Hepatocyte (in vitro differentiated cells): ENCODE measurements at regions not wholly inside any gene's neighbourhood (a gene's known extent, or its start where the extent isn't known, plus 50 kb on each side); places are given as distances from the start of the nearest gene placed in this dataset.

Experiments used
- CTCF ChIP-seq: fragments of 200-600 bp; sonication (generic); IDR thresholded peaks from 2 replicates; pipeline ENCODE4 v1.5.1; 2016; ENCODE audit warnings: antibody characterized with exemption, mild to moderate bottlenecking; ENCODE audit not compliant: poor library complexity
- EZH2 ChIP-seq: fragments of 200-600 bp; sonication (generic); IDR thresholded peaks from 2 replicates; pipeline ENCODE4 v1.6.1; 2016; ENCODE audit warnings: antibody characterized with exemption, mild to moderate bottlenecking, borderline replicate concordance
- EZH2phosphoT487 ChIP-seq: fragments of 200-600 bp; sonication (generic); IDR thresholded peaks from one replicate; pipeline ENCODE4 v1.6.1; 2018; ENCODE audit warnings: antibody characterized with exemption, mild to moderate bottlenecking, low read depth, moderate library complexity; ENCODE audit not compliant: unreplicated experiment, severe bottlenecking

GRCh38 chr7:89517815-89518214 lies 636.5 kb upstream of the STEAP1 start:
- TF ChIP-seq EZH2phosphoT487: no peak
- no peak for TF ChIP-seq CTCF
- no peak for TF ChIP-seq EZH2
